H9 (cell line): ENCODE measurements at regions not wholly inside any gene's neighbourhood (a gene's known extent, or its start where the extent isn't known, plus 50 kb on each side); places are given as distances from the start of the nearest gene placed in this dataset.

Experiments
- DNase-seq: peaks from one replicate; pipeline ENCODE4 v3.0.0-alpha.2; 2017
- H2AFZ ChIP-seq: one replicate; pipeline ENCODE4 v1.6.1; 2013; ENCODE audit warnings: mild to moderate bottlenecking, low read length, control low read depth, moderate library complexity
- H2AK5ac ChIP-seq: 2 replicates; pipeline ENCODE4 v1.6.1; 2013; ENCODE audit warnings: low read length, control low read depth, mixed read lengths; ENCODE audit not compliant: insufficient read length
- H2BK120ac ChIP-seq: one replicate; pipeline ENCODE4 v1.6.1; 2013; ENCODE audit warnings: low read depth, mild to moderate bottlenecking, low read length, control low read depth, inconsistent platforms; ENCODE audit not compliant: poor library complexity, severe bottlenecking
- H2BK12ac ChIP-seq: 2 replicates; pipeline ENCODE4 v1.6.1; 2013; ENCODE audit warnings: low read length, control low read depth, mixed read lengths, low read depth; ENCODE audit not compliant: insufficient read length
- H2BK15ac ChIP-seq: 2 replicates; pipeline ENCODE4 v1.6.1; 2013; ENCODE audit warnings: low read depth, low read length, control low read depth
- H2BK20ac ChIP-seq: one replicate; pipeline ENCODE4 v1.6.1; 2013; ENCODE audit warnings: low read depth, mild to moderate bottlenecking, low read length, control low read depth, inconsistent platforms; ENCODE audit not compliant: poor library complexity, severe bottlenecking
- H2BK5ac ChIP-seq: 2 replicates; pipeline ENCODE4 v1.6.1; 2013; ENCODE audit warnings: low read length, control low read depth, mixed read lengths; ENCODE audit not compliant: insufficient read length
- H3K14ac ChIP-seq: 2 replicates; pipeline ENCODE4 v1.6.1; 2013; ENCODE audit warnings: low read length, control low read depth; ENCODE audit not compliant: insufficient read depth
- H3K18ac ChIP-seq: 2 replicates; pipeline ENCODE4 v1.6.1; 2013; ENCODE audit warnings: low read depth, mild to moderate bottlenecking, mixed read lengths, low read length, control low read depth; ENCODE audit not compliant: insufficient read length
- H3K23ac ChIP-seq: 2 replicates; pipeline ENCODE4 v1.6.1; 2013; ENCODE audit warnings: low read length, control low read depth, mixed read lengths, low read depth; ENCODE audit not compliant: insufficient read length
- H3K23me2 ChIP-seq: 2 replicates; pipeline ENCODE4 v1.6.1; 2013; ENCODE audit warnings: low read depth, mild to moderate bottlenecking, mixed read lengths, low read length, control low read depth; ENCODE audit not compliant: insufficient read length, poor library complexity, severe bottlenecking
- H3K27ac ChIP-seq: 2 replicates; pipeline ENCODE4 v1.5.1; 2013; ENCODE audit warnings: low read length, control low read depth, mixed read lengths, low read depth; ENCODE audit not compliant: insufficient read length
- H3K27me3 ChIP-seq: 2 replicates; pipeline ENCODE4 v1.6.1; 2013; ENCODE audit warnings: low read length, control low read depth, inconsistent platforms; ENCODE audit not compliant: insufficient read depth
- H3K4ac ChIP-seq: 2 replicates; pipeline ENCODE4 v1.6.1; 2013; ENCODE audit warnings: low read depth, mild to moderate bottlenecking, control low read depth, inconsistent platforms, low read length, moderate library complexity
- H3K4me1 ChIP-seq: 2 replicates; pipeline ENCODE4 v1.6.1; 2013; ENCODE audit warnings: low read length, control low read depth, inconsistent platforms; ENCODE audit not compliant: insufficient read depth
- H3K4me2 ChIP-seq: 2 replicates; pipeline ENCODE4 v1.6.1; 2013; ENCODE audit warnings: low read length, control low read depth, mixed read lengths; ENCODE audit not compliant: insufficient read length, insufficient read depth
- H3K56ac ChIP-seq: 2 replicates; pipeline ENCODE4 v1.6.1; 2013; ENCODE audit warnings: low read depth, mild to moderate bottlenecking, mixed read lengths, low read length, control low read depth; ENCODE audit not compliant: insufficient read length
- H3K79me1 ChIP-seq: 2 replicates; pipeline ENCODE4 v1.6.1; 2013; ENCODE audit warnings: low read depth, mild to moderate bottlenecking, moderate library complexity, low read length, control low read depth, inconsistent platforms; ENCODE audit not compliant: insufficient read depth, poor library complexity, severe bottlenecking
- H3K79me2 ChIP-seq: 2 replicates; pipeline ENCODE4 v1.6.1; 2013; ENCODE audit warnings: low read length, control low read depth, inconsistent platforms; ENCODE audit not compliant: insufficient read depth
- H3K9ac ChIP-seq: 2 replicates; pipeline ENCODE4 v1.6.1; 2013; ENCODE audit warnings: low read length, control low read depth, mixed read lengths; ENCODE audit not compliant: insufficient read length; ENCODE audit errors: extremely low read depth
- H3K9me3 ChIP-seq: one replicate; pipeline ENCODE4 v1.6.1; 2013; ENCODE audit warnings: low read depth, low read length, inconsistent platforms; ENCODE audit not compliant: control insufficient read depth
- H3T11ph ChIP-seq: one replicate; pipeline ENCODE4 v1.6.1; 2013; ENCODE audit warnings: mild to moderate bottlenecking, low read length, control low read depth, inconsistent platforms
- H4K20me1 ChIP-seq: one replicate; pipeline ENCODE4 v1.6.1; 2013; ENCODE audit not compliant: control insufficient read depth, insufficient read length, insufficient read depth
- H4K5ac ChIP-seq: 2 replicates; pipeline ENCODE4 v1.6.1; 2013; ENCODE audit warnings: low read depth, mild to moderate bottlenecking, mixed read lengths, low read length, control low read depth; ENCODE audit not compliant: insufficient read length
- H4K8ac ChIP-seq: replicated peaks from 2 replicates; pipeline ENCODE4 v1.6.1; 2013; ENCODE audit warnings: low read length, control low read depth, mixed read lengths, low read depth; ENCODE audit not compliant: insufficient read length
- H4K91ac ChIP-seq: 2 replicates; pipeline ENCODE4 v1.6.1; 2013; ENCODE audit warnings: low read depth, mild to moderate bottlenecking, moderate library complexity, mixed read lengths, low read length, control low read depth; ENCODE audit not compliant: insufficient read length
- H3K27ac Mint-ChIP-seq, 3 experiments: 2 replicates in 2 of 3; 3 replicates in 1 of 3; pipeline ENCODE4 v1.8.0; 2020 to 2021; ENCODE audit warnings: mixed read lengths in 3 of 3, mild to moderate bottlenecking in 1 of 3, moderate library complexity in 1 of 3
- H3K27me3 Mint-ChIP-seq: 2 replicates; pipeline ENCODE4 v1.8.0; 2021; ENCODE audit warnings: low read depth, mild to moderate bottlenecking, moderate library complexity, mixed read lengths
- H3K36me3 Mint-ChIP-seq, 3 experiments: 2 replicates in 2 of 3; 3 replicates in 1 of 3; pipeline ENCODE4 v1.8.0; 2020 to 2021; ENCODE audit warnings: low read depth in 3 of 3, mixed read lengths in 3 of 3; ENCODE audit not compliant: insufficient read depth in 1 of 3
- H3K4me1 Mint-ChIP-seq, 2 experiments: 2 replicates each; pipeline ENCODE4 v1.8.0; 2020; ENCODE audit warnings: mixed read lengths in 2 of 2
- H3K4me3 Mint-ChIP-seq, 2 experiments: 2 replicates in 1 of 2; 3 replicates in 1 of 2; pipeline ENCODE4 v1.8.0; 2020 to 2021; ENCODE audit warnings: mild to moderate bottlenecking in 2 of 2, mixed read lengths in 2 of 2, moderate library complexity in 1 of 2
- H3K9me3 Mint-ChIP-seq, 2 experiments: 2 replicates in 1 of 2; 3 replicates in 1 of 2; pipeline ENCODE4 v1.8.0; 2020; ENCODE audit warnings: mild to moderate bottlenecking in 2 of 2, mixed read lengths in 2 of 2, moderate library complexity in 1 of 2
- WGBS: extraction: QIAGEN DNeasy Blood & Tissue Kit; methylation state at CpG from one replicate; pipeline ENCODE4 v1.1.7; 2013; ENCODE audit warnings: missing lambda C conversion rate, low lambda C conversion rate, mixed read lengths; ENCODE audit not compliant: insufficient read length; ENCODE audit errors: extremely low coverage; 5-methylcytosine and 5-hydroxymethylcytosine counted together
- TF ChIP-seq, protein P1 (sequence below): fragments of 200-600 bp; sonication (generic); conservative IDR thresholded peaks from 3 replicates; pipeline ENCODE4 v1.8.0; 2021; ENCODE audit warnings: antibody characterized with exemption, mild to moderate bottlenecking

DNA sequence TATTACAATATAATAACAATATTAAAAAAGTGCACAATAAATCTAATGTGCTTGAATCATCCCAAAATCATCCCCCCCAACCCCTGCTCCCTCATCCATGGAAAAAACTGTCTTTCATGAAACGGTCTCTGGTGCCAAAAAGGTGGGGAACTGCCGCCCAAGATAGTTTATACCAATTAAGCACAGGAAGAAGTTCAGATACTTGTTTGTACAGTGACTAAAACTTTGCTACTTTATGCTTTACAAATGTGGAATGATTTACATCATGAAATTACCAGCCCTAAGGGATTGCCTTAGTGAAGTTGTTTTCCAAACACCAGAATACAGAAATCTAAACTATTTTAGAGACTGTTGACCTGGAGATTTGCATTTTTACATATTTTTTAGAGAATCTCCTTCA lies 175.6 kb downstream of the TRIM27 start:
- Mint-ChIP-seq H3K4me3 (peak overlapping the region in 1 of 2 experiments; percentile 93; a peak in 3 of 5 replicates), H3K9me3 (peaks cover 15 to 19% of the 10 kb centered on the region in 2 experiments), H3K27me3 (peaks cover 56% of the 10 kb centered on the region)

More for the DNA sequence above, 175.6 kb downstream of the TRIM27 start:
- H3K36me3 Mint-ChIP-seq, result peaks cover 0 to 5% (median 2%) of the 10 kb centered on the region in 3 experiments; a peak in 3 of 7 replicates
- peak overlapping the region; percentile 87 for H3K4me2 ChIP-seq
- H2AFZ ChIP-seq, result no peak overlapping the region
- H3K27ac ChIP-seq, result no peak overlapping the region
- no peak overlapping the region for H3K56ac ChIP-seq
- no peak overlapping the region for H3K27ac Mint-ChIP-seq
- H3K14ac ChIP-seq, result no peak overlapping the region
- no peaks in the 10 kb centered on the region for H3K9me3 ChIP-seq
- no peak overlapping the region for H4K91ac ChIP-seq
- no peaks in the 10 kb centered on the region for H4K20me1 ChIP-seq
- H3K23ac ChIP-seq, result no peak overlapping the region
- DNase-seq, result no peak
- H3K79me1 ChIP-seq, result no peaks in the 10 kb centered on the region
- H3K18ac ChIP-seq, result no peak overlapping the region
- no peak overlapping the region for H4K5ac ChIP-seq
- no peak overlapping the region for H2BK5ac ChIP-seq
- peaks cover 6% of the 10 kb centered on the region for H3K23me2 ChIP-seq
- peaks cover 27% of the 10 kb centered on the region in 2 experiments for H3K4me1 Mint-ChIP-seq
- no peak overlapping the region for H4K8ac ChIP-seq
- WGBS, result no CpG with 5 or more reads among the region's 2 CpGs
- no peak overlapping the region for H3K9ac ChIP-seq
- no peaks in the 10 kb centered on the region for H3K79me2 ChIP-seq
- no peak overlapping the region for H3T11ph ChIP-seq
- no peak overlapping the region for H2BK120ac ChIP-seq
- no peak overlapping the region for H3K4ac ChIP-seq
- TF ChIP-seq, protein P1, sequence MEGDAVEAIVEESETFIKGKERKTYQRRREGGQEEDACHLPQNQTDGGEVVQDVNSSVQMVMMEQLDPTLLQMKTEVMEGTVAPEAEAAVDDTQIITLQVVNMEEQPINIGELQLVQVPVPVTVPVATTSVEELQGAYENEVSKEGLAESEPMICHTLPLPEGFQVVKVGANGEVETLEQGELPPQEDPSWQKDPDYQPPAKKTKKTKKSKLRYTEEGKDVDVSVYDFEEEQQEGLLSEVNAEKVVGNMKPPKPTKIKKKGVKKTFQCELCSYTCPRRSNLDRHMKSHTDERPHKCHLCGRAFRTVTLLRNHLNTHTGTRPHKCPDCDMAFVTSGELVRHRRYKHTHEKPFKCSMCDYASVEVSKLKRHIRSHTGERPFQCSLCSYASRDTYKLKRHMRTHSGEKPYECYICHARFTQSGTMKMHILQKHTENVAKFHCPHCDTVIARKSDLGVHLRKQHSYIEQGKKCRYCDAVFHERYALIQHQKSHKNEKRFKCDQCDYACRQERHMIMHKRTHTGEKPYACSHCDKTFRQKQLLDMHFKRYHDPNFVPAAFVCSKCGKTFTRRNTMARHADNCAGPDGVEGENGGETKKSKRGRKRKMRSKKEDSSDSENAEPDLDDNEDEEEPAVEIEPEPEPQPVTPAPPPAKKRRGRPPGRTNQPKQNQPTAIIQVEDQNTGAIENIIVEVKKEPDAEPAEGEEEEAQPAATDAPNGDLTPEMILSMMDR, result no peak
- no peak overlapping the region for H2BK12ac ChIP-seq
- no peaks in the 10 kb centered on the region for H3K4me1 ChIP-seq
- no peaks in the 10 kb centered on the region; the same call in 1 of the 2 replicates for H3K27me3 ChIP-seq
- no peak overlapping the region for H2BK20ac ChIP-seq
- no peak overlapping the region for H2BK15ac ChIP-seq
- no peak overlapping the region for H2AK5ac ChIP-seq
